Neural progenitor cell (in vitro differentiated cells): ENCODE measurements at regions not wholly inside any gene's neighbourhood (a gene's known extent, or its start where the extent isn't known, plus 50 kb on each side); places are given as distances from the start of the nearest gene placed in this dataset.

Experiments used
- DNase-seq: peaks from one replicate; pipeline ENCODE4 v3.0.0-alpha.2; 2016; ENCODE audit warnings: low spot score
- H2AFZ ChIP-seq: fragments of 200-600 bp; sonication (generic); replicated peaks from 2 replicates; pipeline ENCODE4 v1.6.1; 2016; ENCODE audit warnings: antibody characterized with exemption
- H3F3A ChIP-seq: fragments of 200-600 bp; sonication (generic); 2 replicates; pipeline ENCODE4 v1.6.1; 2016; ENCODE audit warnings: antibody characterized with exemption, low read depth
- H3K27ac ChIP-seq: fragments of 200-600 bp; sonication (generic); 2 replicates; pipeline ENCODE4 v1.5.1; 2016; ENCODE audit warnings: mild to moderate bottlenecking
- H3K27me3 ChIP-seq: fragments of 200-600 bp; sonication (generic); 2 replicates; pipeline ENCODE4 v1.6.1; 2016; ENCODE audit warnings: mild to moderate bottlenecking, moderate library complexity
- H3K36me3 ChIP-seq: fragments of 200-600 bp; sonication (generic); 2 replicates; pipeline ENCODE4 v1.5.1; 2016
- H3K4me1 ChIP-seq: fragments of 200-600 bp; sonication (generic); 2 replicates; pipeline ENCODE4 v1.6.1; 2016; ENCODE audit warnings: mixed run types
- H3K4me2 ChIP-seq: fragments of 200-600 bp; sonication (generic); 2 replicates; pipeline ENCODE4 v1.6.1; 2016
- H3K4me3 ChIP-seq: fragments of 200-600 bp; sonication (generic); 2 replicates; pipeline ENCODE4 v1.5.1; 2016
- H3K79me2 ChIP-seq: fragments of 200-600 bp; sonication (generic); 2 replicates; pipeline ENCODE4 v1.6.1; 2016; ENCODE audit warnings: low read depth
- H3K9ac ChIP-seq: fragments of 200-600 bp; sonication (generic); 2 replicates; pipeline ENCODE4 v1.6.1; 2016
- H3K9me3 ChIP-seq: fragments of 200-600 bp; sonication (generic); 2 replicates; pipeline ENCODE4 v1.5.1; 2016; ENCODE audit warnings: low read depth
- H4K20me1 ChIP-seq: fragments of 200-600 bp; sonication (generic); 2 replicates; pipeline ENCODE4 v1.6.1; 2016; ENCODE audit warnings: low read depth
- H3K27ac Mint-ChIP-seq: 3 replicates; pipeline ENCODE4 v1.8.0; 2021; ENCODE audit warnings: mixed read lengths
- H3K27me3 Mint-ChIP-seq: 2 replicates; pipeline ENCODE4 v1.8.0; 2022; ENCODE audit warnings: low read depth, mild to moderate bottlenecking, inconsistent platforms, moderate library complexity, mixed read lengths; ENCODE audit not compliant: insufficient read depth
- H3K36me3 Mint-ChIP-seq: 3 replicates; pipeline ENCODE4 v1.8.0; 2021; ENCODE audit warnings: mixed read lengths
- H3K4me1 Mint-ChIP-seq: 3 replicates; pipeline ENCODE4 v1.8.0; 2021; ENCODE audit warnings: mixed read lengths
- H3K4me3 Mint-ChIP-seq: 3 replicates; pipeline ENCODE4 v1.8.0; 2021; ENCODE audit warnings: mild to moderate bottlenecking, moderate library complexity, mixed read lengths
- H3K9me3 Mint-ChIP-seq: 3 replicates; pipeline ENCODE4 v1.8.0; 2020; ENCODE audit warnings: mixed read lengths
- CTCF ChIP-seq: fragments of 200-600 bp; sonication (generic); IDR thresholded peaks from 2 replicates; pipeline ENCODE4 v1.5.1; 2017; ENCODE audit warnings: antibody characterized with exemption, mild to moderate bottlenecking
- EZH2 ChIP-seq: fragments of 200-600 bp; sonication (generic); IDR thresholded peaks from 2 replicates; pipeline ENCODE4 v1.6.1; 2017; ENCODE audit warnings: antibody characterized with exemption, mild to moderate bottlenecking, moderate library complexity
- EZH2phosphoT487 ChIP-seq: fragments of 200-600 bp; sonication (generic); IDR thresholded peaks from 2 replicates; pipeline ENCODE4 v1.6.1; 2017; ENCODE audit warnings: antibody characterized with exemption

DNA sequence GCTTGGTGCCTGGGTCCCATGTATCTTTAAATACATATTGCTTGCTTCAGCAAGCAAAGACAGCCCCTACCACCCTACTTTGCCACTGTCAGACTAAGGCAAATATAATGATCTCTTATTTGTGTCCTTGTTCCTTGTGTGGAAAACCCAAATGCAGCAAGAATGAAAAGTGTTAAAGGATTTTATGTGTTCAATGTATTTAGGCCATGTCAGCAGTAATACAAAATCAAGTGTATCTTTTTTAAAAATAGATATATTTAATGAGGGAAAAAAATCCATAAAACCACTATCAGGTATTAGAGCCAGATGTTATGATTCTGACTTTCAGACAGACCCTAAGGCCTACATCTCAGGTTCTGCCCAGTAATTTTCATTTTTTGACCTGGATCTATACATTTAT lies 374.5 kb downstream of the SEC14L1 start:
- Histone ChIP-seq H2AFZ (no peak overlapping the region), H3K36me3 (peaks cover 6% of the 10 kb centered on the region), H3K4me2 (no peak overlapping the region), H3K9ac (no peak overlapping the region), H3K27me3 (no peaks in the 10 kb centered on the region), H3F3A (no peaks in the 10 kb centered on the region), H3K4me1 (no peaks in the 10 kb centered on the region), H3K4me3 (no peak overlapping the region), H3K9me3 (peaks cover 7% of the 10 kb centered on the region), H4K20me1 (no peaks in the 10 kb centered on the region), H3K79me2 (no peaks in the 10 kb centered on the region), H3K27ac (no peak overlapping the region)
- Mint-ChIP-seq H3K4me3 (no peak overlapping the region), H3K27ac (no peak overlapping the region), H3K27me3 (peaks cover 7% of the 10 kb centered on the region), H3K36me3 (peaks cover 2% of the 10 kb centered on the region), H3K4me1 (peaks cover 8% of the 10 kb centered on the region), H3K9me3 (peaks cover 13% of the 10 kb centered on the region)
- TF ChIP-seq EZH2phosphoT487: no peak
- no peak for TF ChIP-seq CTCF
- no peak for TF ChIP-seq EZH2
- no peak for DNase-seq

DNA sequence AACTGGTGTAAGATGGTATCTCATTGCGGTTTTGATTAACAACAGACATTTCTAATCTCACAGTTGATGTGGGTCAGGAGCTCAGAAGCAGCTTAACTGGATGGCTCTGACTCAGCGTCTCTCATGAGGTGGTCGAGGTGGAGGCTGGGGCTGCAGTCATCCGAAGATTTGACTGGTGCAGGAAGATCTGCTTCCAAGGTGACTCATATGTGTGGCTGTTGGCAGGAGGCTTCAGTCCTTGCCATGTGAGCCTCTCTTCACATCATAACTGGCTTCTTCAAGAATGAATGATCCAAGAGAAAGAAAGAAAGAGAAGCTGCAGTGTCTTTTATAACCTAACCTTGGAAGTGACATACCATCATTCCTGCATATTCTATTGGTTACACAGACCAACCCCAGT lies 376.1 kb downstream of the SEC14L1 start:
- no peaks in the 10 kb centered on the region for H3F3A ChIP-seq
- TF ChIP-seq EZH2phosphoT487 (no peak), EZH2 (no peak), CTCF (no peak)
- H4K20me1 ChIP-seq: no peaks in the 10 kb centered on the region
- no peaks in the 10 kb centered on the region for H3K27me3 ChIP-seq
- no peak overlapping the region for H3K27ac Mint-ChIP-seq
- H3K4me1 ChIP-seq: no peaks in the 10 kb centered on the region
- H2AFZ ChIP-seq: no peak overlapping the region
- H3K4me3 ChIP-seq: no peak overlapping the region
- H3K27me3 Mint-ChIP-seq: peaks cover 7% of the 10 kb centered on the region
- no peak for DNase-seq
- no peaks in the 10 kb centered on the region for H3K9me3 ChIP-seq
- H3K4me2 ChIP-seq: no peak overlapping the region
- H3K9me3 Mint-ChIP-seq: peaks cover 3% of the 10 kb centered on the region
- H3K79me2 ChIP-seq: no peaks in the 10 kb centered on the region
- H3K36me3 Mint-ChIP-seq: peaks cover 2% of the 10 kb centered on the region
- peaks cover 8% of the 10 kb centered on the region for H3K4me1 Mint-ChIP-seq
- no peaks in the 10 kb centered on the region for H3K36me3 ChIP-seq
- no peak overlapping the region for H3K9ac ChIP-seq
- H3K27ac ChIP-seq: no peak overlapping the region
- H3K4me3 Mint-ChIP-seq: no peak overlapping the region

GRCh38 chr17:77521076-77521475 lies 380.3 kb downstream of the SEC14L1 start:
- Histone ChIP-seq H3K27me3 (no peaks in the 10 kb centered on the region), H3K36me3 (no peaks in the 10 kb centered on the region), H3K4me1 (no peaks in the 10 kb centered on the region), H3K9ac (no peak overlapping the region), H4K20me1 (no peaks in the 10 kb centered on the region), H3K27ac (no peak overlapping the region), H3F3A (no peaks in the 10 kb centered on the region), H3K4me2 (no peak overlapping the region), H3K9me3 (no peaks in the 10 kb centered on the region), H3K4me3 (no peak overlapping the region), H2AFZ (no peak overlapping the region), H3K79me2 (no peaks in the 10 kb centered on the region)
- Mint-ChIP-seq H3K4me3 (no peak overlapping the region), H3K27ac (no peak overlapping the region), H3K27me3 (peaks cover 5% of the 10 kb centered on the region), H3K36me3 (no peaks in the 10 kb centered on the region), H3K9me3 (peaks cover 11% of the 10 kb centered on the region), H3K4me1 (no peaks in the 10 kb centered on the region)
- no peak for DNase-seq
- TF ChIP-seq EZH2phosphoT487 (no peak), EZH2 (no peak), CTCF (no peak)
